ENCODE measurements at regions not wholly inside any gene's neighbourhood (a gene's known extent, or its start where the extent isn't known, plus 50 kb on each side); places are given as distances from the start of the nearest gene placed in this dataset.

DNA sequence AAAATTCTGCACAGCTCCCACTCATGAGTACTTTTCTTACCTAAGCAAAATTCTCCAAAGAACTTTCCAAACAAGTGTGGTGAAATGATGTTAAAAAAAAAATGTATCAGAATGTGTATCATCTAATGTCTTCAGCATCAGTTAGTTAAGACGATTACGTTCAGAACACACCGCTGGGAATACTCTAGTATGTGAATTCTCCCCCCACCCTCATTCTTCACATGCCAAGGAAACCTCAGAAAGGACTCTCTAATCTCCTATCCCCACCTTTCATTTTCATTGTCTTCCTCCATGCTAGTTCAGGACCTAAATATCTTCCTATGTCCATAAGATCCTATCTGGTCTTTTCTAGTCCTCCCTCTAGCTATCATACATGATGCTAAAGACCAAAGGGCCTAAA lies 457.4 kb downstream of the SHQ1 start:
- Histone ChIP-seq H2AFZ (ENCODE audit: low read depth, low read length) (no peak overlapping the region), H3K4me1 (ENCODE audit: control insufficient read depth, extremely low read depth, insufficient read depth, low read length) (no peaks in the 10 kb centered on the region), H3K9me1 (replicated peaks; ENCODE audit: control insufficient read depth, extremely low read depth, insufficient read depth, low read length) (no peaks in the 10 kb centered on the region), H3K4me3 (replicated peaks in 1 of 3; ENCODE audit: insufficient read depth in 1 of 3, low read depth in 1 of 3, low read length in 3 of 3) (no peak overlapping the region), H4K20me1 (replicated peaks; ENCODE audit: control insufficient read depth, extremely low read depth, insufficient read depth, low read length) (peaks cover 10% of the 10 kb centered on the region), H3K4me2 (ENCODE audit: insufficient read depth, low read length) (no peak overlapping the region), H3K9me3 (replicated peaks; ENCODE audit: control insufficient read depth, insufficient read depth, low read length) (no peaks in the 10 kb centered on the region), H3K79me2 (ENCODE audit: control insufficient read depth, insufficient read depth, low read length) (peaks cover 22% of the 10 kb centered on the region), H3K27me3 (ENCODE audit: control insufficient read depth in 2 of 2, insufficient read depth in 2 of 2, low read length in 2 of 2) (no peaks in the 10 kb centered on the region), H3K27ac (ENCODE audit: insufficient read depth, low read depth, low read length) (no peak overlapping the region), H3K9ac (replicated peaks; ENCODE audit: extremely low read depth, insufficient read depth, low read length) (no peak overlapping the region), H3K36me3 (ENCODE audit: control insufficient read depth in 2 of 2, extremely low read depth in 1 of 2, insufficient read depth in 2 of 2, low read length in 2 of 2) (no peaks in the 10 kb centered on the region)
- CTCF ChIA-PET: no interaction called here
- dilution Hi-C loops (cut with MboI; ENCODE audit: extremely low pct_ligation_motif_present, low sequenced_read_pairs): no loop called here
- TF ChIP-seq POLR2AphosphoS5 (IDR thresholded peaks at IDR 0.05; ENCODE audit: insufficient read depth, low read depth, low read length) (no peak), JUN (IDR thresholded peaks at IDR 0.05; ENCODE audit: borderline replicate concordance, insufficient read depth, insufficient read length, low read depth) (no peak), EZH2 (IDR thresholded peaks at IDR 0.05; ENCODE audit: borderline replicate concordance, low read depth, low read length, severe bottlenecking) (no peak), MYC (IDR thresholded peaks at IDR 0.05; ENCODE audit: low read depth, low read length) (no peak), POLR2A (IDR thresholded peaks at IDR 0.05; ENCODE audit: low read depth, low read length) (no peak)
- TF ChIP-seq, protein P1, sequence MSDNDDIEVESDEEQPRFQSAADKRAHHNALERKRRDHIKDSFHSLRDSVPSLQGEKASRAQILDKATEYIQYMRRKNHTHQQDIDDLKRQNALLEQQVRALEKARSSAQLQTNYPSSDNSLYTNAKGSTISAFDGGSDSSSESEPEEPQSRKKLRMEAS (IDR thresholded peaks at IDR 0.05; ENCODE audit: insufficient read depth, insufficient read length): no peak
- TF ChIP-seq, protein P2, sequence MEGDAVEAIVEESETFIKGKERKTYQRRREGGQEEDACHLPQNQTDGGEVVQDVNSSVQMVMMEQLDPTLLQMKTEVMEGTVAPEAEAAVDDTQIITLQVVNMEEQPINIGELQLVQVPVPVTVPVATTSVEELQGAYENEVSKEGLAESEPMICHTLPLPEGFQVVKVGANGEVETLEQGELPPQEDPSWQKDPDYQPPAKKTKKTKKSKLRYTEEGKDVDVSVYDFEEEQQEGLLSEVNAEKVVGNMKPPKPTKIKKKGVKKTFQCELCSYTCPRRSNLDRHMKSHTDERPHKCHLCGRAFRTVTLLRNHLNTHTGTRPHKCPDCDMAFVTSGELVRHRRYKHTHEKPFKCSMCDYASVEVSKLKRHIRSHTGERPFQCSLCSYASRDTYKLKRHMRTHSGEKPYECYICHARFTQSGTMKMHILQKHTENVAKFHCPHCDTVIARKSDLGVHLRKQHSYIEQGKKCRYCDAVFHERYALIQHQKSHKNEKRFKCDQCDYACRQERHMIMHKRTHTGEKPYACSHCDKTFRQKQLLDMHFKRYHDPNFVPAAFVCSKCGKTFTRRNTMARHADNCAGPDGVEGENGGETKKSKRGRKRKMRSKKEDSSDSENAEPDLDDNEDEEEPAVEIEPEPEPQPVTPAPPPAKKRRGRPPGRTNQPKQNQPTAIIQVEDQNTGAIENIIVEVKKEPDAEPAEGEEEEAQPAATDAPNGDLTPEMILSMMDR (IDR thresholded peaks at IDR 0.05; ENCODE audit: extremely low read depth in 1 of 2, insufficient read depth in 1 of 2, low read depth in 1 of 2, low read length in 2 of 2): no peak
- intact Hi-C loops (cut with micrococcal nuclease): no loop called here
- FAIRE-seq (no peak), DNase-seq (ENCODE audit: low read depth, low spot score) (no peak)
- BruUV-seq (replicated peaks): no TSS peak
- POLR2A ChIA-PET: no interaction called here

DNA sequence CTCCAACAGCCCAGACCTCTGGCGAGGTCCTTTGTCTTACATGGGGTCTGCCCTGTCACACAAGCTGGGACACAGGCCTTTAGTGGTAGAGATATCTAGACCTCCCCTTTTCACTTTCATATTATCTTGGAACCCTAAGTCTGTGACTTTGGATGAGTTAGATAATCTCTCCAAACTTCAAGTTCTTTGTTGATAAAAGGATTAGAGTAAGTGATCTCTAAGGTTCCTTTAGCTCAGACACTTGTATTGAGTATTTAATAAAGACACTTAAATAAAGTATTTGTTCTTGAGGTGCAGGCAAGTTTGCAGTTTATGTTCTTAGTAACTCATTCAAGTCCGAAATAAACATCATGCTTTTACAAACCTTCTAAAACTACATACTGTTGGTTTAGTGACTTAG lies 459.6 kb downstream of the SHQ1 start:
- dilution Hi-C loops (cut with MboI; ENCODE audit: extremely low pct_ligation_motif_present, low sequenced_read_pairs): no loop called here
- CTCF ChIA-PET: no interaction called here

More for the DNA sequence above, 459.6 kb downstream of the SHQ1 start:
- H3K4me1 ChIP-seq (ENCODE audit: control insufficient read depth, extremely low read depth, insufficient read depth, low read length): no peaks in the 10 kb centered on the region
- no peak for FAIRE-seq
- no peaks in the 10 kb centered on the region for H3K36me3 ChIP-seq (ENCODE audit: control insufficient read depth in 2 of 2, extremely low read depth in 1 of 2, insufficient read depth in 2 of 2, low read length in 2 of 2)
- BruUV-seq (replicated peaks): no TSS peak
- H3K27me3 ChIP-seq (ENCODE audit: control insufficient read depth in 2 of 2, insufficient read depth in 2 of 2, low read length in 2 of 2): no peaks in the 10 kb centered on the region
- DNase-seq (ENCODE audit: low read depth, low spot score): no peak
- no peaks in the 10 kb centered on the region for H3K9me3 ChIP-seq (replicated peaks; ENCODE audit: control insufficient read depth, insufficient read depth, low read length)
- H4K20me1 ChIP-seq (replicated peaks; ENCODE audit: control insufficient read depth, extremely low read depth, insufficient read depth, low read length): peaks cover 9% of the 10 kb centered on the region
- H3K9me1 ChIP-seq (replicated peaks; ENCODE audit: control insufficient read depth, extremely low read depth, insufficient read depth, low read length): no peaks in the 10 kb centered on the region
- H3K27ac ChIP-seq (ENCODE audit: insufficient read depth, low read depth, low read length): no peak overlapping the region
- peaks cover 24% of the 10 kb centered on the region for H3K79me2 ChIP-seq (ENCODE audit: control insufficient read depth, insufficient read depth, low read length)
- no peak overlapping the region for H3K4me2 ChIP-seq (ENCODE audit: insufficient read depth, low read length)
- H2AFZ ChIP-seq (ENCODE audit: low read depth, low read length): no peak overlapping the region
- POLR2A ChIA-PET: no interaction called here
- TF ChIP-seq JUN (IDR thresholded peaks at IDR 0.05; ENCODE audit: borderline replicate concordance, insufficient read depth, insufficient read length, low read depth) (no peak), GATA2 (IDR thresholded peaks at IDR 0.05; ENCODE audit: insufficient read depth, insufficient read length, low read depth, low read length) (no peak), FOS (IDR thresholded peaks at IDR 0.05; ENCODE audit: borderline replicate concordance, insufficient read depth, low read length) (no peak), EZH2 (IDR thresholded peaks at IDR 0.05; ENCODE audit: borderline replicate concordance, low read depth, low read length, severe bottlenecking) (no peak), POLR2A (IDR thresholded peaks at IDR 0.05; ENCODE audit: low read depth, low read length) (no peak)
- intact Hi-C loops (cut with micrococcal nuclease): no loop called here
- H3K4me3 ChIP-seq (replicated peaks in 1 of 3; ENCODE audit: insufficient read depth in 1 of 3, low read depth in 1 of 3, low read length in 3 of 3): no peak overlapping the region
- no peak overlapping the region for H3K9ac ChIP-seq (replicated peaks; ENCODE audit: extremely low read depth, insufficient read depth, low read length)

Data from endothelial cell of umbilical vein (primary cell).